H1 (cell line): ENCODE measurements at regions not wholly inside any gene's neighbourhood (a gene's known extent, or its start where the extent isn't known, plus 50 kb on each side); places are given as distances from the start of the nearest gene placed in this dataset.

Experiments
- EGR1 ChIP-seq: IDR thresholded peaks from 2 replicates; pipeline ENCODE4 v1.6.1; 2011; ENCODE audit warnings: low read depth, low read length, borderline replicate concordance
- EP300 ChIP-seq, 2 experiments: IDR thresholded peaks; 1 replicate in 1 of 2; 2 replicates in 1 of 2; pipeline ENCODE4 v1.6.1; 2011 to 2012; ENCODE audit warnings: low read depth in 2 of 2, low read length in 2 of 2, mild to moderate bottlenecking in 2 of 2, borderline replicate concordance in 1 of 2, inconsistent platforms in 1 of 2, moderate library complexity in 1 of 2
- HDAC2 ChIP-seq, 2 experiments: fragments of 300-600 bp in 1 of 2; sonication (generic) in 1 of 2; IDR thresholded peaks; 2 replicates each; pipeline ENCODE4 v1.6.1; 2011 to 2012; ENCODE audit warnings: low read depth in 2 of 2, low read length in 2 of 2, mild to moderate bottlenecking in 2 of 2, moderate library complexity in 2 of 2, borderline replicate concordance in 1 of 2, inconsistent platforms in 1 of 2
- TF ChIP-seq, protein P1 (sequence below), 3 experiments: IDR thresholded peaks; 1 replicate in 2 of 3; 2 replicates in 1 of 3; pipeline versions ENCODE4 v1.5.1 to v1.6.1; 2011; ENCODE audit warnings: low read length in 3 of 3, mild to moderate bottlenecking in 3 of 3, inconsistent platforms in 2 of 3, low read depth in 1 of 3, moderate library complexity in 1 of 3; ENCODE audit not compliant: insufficient read depth in 1 of 3; ENCODE audit errors: control extremely low read depth in 1 of 3

DNA sequence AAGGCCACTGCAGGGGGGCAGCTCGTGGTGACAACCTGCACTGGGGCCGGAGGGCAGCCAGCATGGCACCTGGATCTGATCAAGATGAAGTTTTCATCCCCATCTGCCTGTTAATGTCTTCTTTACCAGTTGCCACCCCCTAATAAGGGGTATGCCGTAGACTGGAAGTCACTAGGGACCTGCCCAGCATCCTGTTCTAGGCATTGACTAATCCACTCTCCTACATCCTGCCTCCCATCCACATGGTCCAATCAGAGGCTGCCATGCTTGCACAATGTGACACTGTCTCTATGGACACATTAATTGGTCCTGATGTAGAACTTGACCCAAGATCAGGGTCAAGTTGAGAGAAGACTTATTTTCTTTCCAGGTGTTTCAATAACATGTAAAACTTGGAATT, 95.1 kb upstream of the LCLAT1 start (continued):
- TF ChIP-seq EGR1 (no peak), EP300 (IDR thresholded peaks at IDR 0.05; ENCODE audit: borderline replicate concordance in 1 of 2, low read depth in 2 of 2, low read length in 2 of 2) (no peak), HDAC2 (IDR thresholded peaks at IDR 0.05; ENCODE audit: borderline replicate concordance in 1 of 2, low read depth in 2 of 2, low read length in 2 of 2) (no peak)
- TF ChIP-seq, protein P1, sequence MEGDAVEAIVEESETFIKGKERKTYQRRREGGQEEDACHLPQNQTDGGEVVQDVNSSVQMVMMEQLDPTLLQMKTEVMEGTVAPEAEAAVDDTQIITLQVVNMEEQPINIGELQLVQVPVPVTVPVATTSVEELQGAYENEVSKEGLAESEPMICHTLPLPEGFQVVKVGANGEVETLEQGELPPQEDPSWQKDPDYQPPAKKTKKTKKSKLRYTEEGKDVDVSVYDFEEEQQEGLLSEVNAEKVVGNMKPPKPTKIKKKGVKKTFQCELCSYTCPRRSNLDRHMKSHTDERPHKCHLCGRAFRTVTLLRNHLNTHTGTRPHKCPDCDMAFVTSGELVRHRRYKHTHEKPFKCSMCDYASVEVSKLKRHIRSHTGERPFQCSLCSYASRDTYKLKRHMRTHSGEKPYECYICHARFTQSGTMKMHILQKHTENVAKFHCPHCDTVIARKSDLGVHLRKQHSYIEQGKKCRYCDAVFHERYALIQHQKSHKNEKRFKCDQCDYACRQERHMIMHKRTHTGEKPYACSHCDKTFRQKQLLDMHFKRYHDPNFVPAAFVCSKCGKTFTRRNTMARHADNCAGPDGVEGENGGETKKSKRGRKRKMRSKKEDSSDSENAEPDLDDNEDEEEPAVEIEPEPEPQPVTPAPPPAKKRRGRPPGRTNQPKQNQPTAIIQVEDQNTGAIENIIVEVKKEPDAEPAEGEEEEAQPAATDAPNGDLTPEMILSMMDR (IDR thresholded peaks at IDR 0.05; ENCODE audit: control extremely low read depth in 1 of 3, insufficient read depth in 1 of 3, low read depth in 1 of 3, low read length in 3 of 3) = no peak
